Ascending aorta (tissue), 2 donors: ENCODE measurements at regions not wholly inside any gene's neighbourhood (a gene's known extent, or its start where the extent isn't known, plus 50 kb on each side); places are given as distances from the start of the nearest gene placed in this dataset.
A peak's percentile ranks its signal among the peaks of the same experiment; 100 is the strongest.

ENCODE experiments used
- DNase-seq, 2 donors: peaks; one replicate each; pipeline ENCODE4 v3.0.0-alpha.2; 2019; ENCODE audit warnings: low spot score in 2 of 2
- H3K27ac ChIP-seq, 2 donors: fragments of 200-600 bp; sonication (generic); one replicate each; pipeline ENCODE4 v1.5.1; 2016 to 2017; ENCODE audit warnings: mild to moderate bottlenecking in 1 of 2
- H3K27me3 ChIP-seq: fragments of 200-600 bp; sonication (generic); one replicate; pipeline ENCODE4 v1.5.1; 2017
- H3K36me3 ChIP-seq, 2 donors: fragments of 200-600 bp; sonication (generic); one replicate each; pipeline ENCODE4 v1.5.1; 2016
- H3K4me1 ChIP-seq, 2 donors: fragments of 200-600 bp; sonication (generic); one replicate each; pipeline ENCODE4 v1.5.1; 2016 to 2017; ENCODE audit warnings: mild to moderate bottlenecking in 1 of 2
- H3K4me3 ChIP-seq, 2 donors: fragments of 200-600 bp; sonication (generic); one replicate each; pipeline ENCODE4 v1.5.1; 2016 to 2017; ENCODE audit warnings: mild to moderate bottlenecking in 1 of 2
- H3K9me3 ChIP-seq, 2 donors: fragments of 200-600 bp; sonication (generic); one replicate each; pipeline ENCODE4 v1.5.1; 2016
- CTCF ChIP-seq, 3 experiments: fragments of 200-600 bp in 2 of 3; fragments of 450-650 bp in 1 of 3; sonication (generic) in 2 of 3; IDR thresholded peaks; one replicate each; pipeline ENCODE4 v1.5.1; 2016 to 2019; ENCODE audit warnings: antibody characterized with exemption in 3 of 3, mild to moderate bottlenecking in 1 of 3, moderate library complexity in 1 of 3
- intact Hi-C: fragments of 100-400 bp; cut with DNase I; formaldehyde crosslinking; loops from one replicate; pipeline ENCODE4 v1.15.1; 2023

GRCh38 chr6:105875974-105876640 lies 210.0 kb upstream of the PRDM1 start:
- Histone ChIP-seq H3K27me3 (no peaks in the 10 kb centered on the region), H3K36me3 (no peaks in the 10 kb centered on the region), H3K4me3 (no peak overlapping the region), H3K27ac (no peak overlapping the region), H3K9me3 (no peaks in the 10 kb centered on the region), H3K4me1 (no peaks in the 10 kb centered on the region)
- DNase-seq = no peak
- intact Hi-C loops = no loop called here
- TF ChIP-seq CTCF (IDR thresholded peaks at IDR 0.05) = no peak

GRCh38 chr6:105874835-105875626 lies 211.1 kb upstream of the PRDM1 start:
- intact Hi-C loops = no loop called here
- H3K4me3 ChIP-seq = no peak overlapping the region
- H3K36me3 ChIP-seq = no peaks in the 10 kb centered on the region
- no peaks in the 10 kb centered on the region for H3K27me3 ChIP-seq
- no peak for DNase-seq
- no peak overlapping the region for H3K27ac ChIP-seq
- TF ChIP-seq CTCF (IDR thresholded peaks at IDR 0.05) = no peak
- no peaks in the 10 kb centered on the region for H3K9me3 ChIP-seq
- H3K4me1 ChIP-seq = no peaks in the 10 kb centered on the region

GRCh38 chr6:105873799-105874198 lies 212.3 kb upstream of the PRDM1 start:
- no peaks in the 10 kb centered on the region for H3K36me3 ChIP-seq
- no peaks in the 10 kb centered on the region for H3K9me3 ChIP-seq
- H3K27me3 ChIP-seq = no peaks in the 10 kb centered on the region
- DNase-seq = no peak
- intact Hi-C loops = no loop called here
- no peaks in the 10 kb centered on the region for H3K4me1 ChIP-seq
- no peak overlapping the region for H3K27ac ChIP-seq
- TF ChIP-seq CTCF (IDR thresholded peaks at IDR 0.05) = no peak
- H3K4me3 ChIP-seq = no peak overlapping the region

GRCh38 chr6:105873211-105873704 lies 212.9 kb upstream of the PRDM1 start:
- Histone ChIP-seq H3K4me3 (no peak overlapping the region), H3K27ac (no peak overlapping the region), H3K36me3 (no peaks in the 10 kb centered on the region), H3K9me3 (no peaks in the 10 kb centered on the region), H3K4me1 (no peaks in the 10 kb centered on the region), H3K27me3 (no peaks in the 10 kb centered on the region)
- DNase-seq = no peak
- intact Hi-C loops = no loop called here
- TF ChIP-seq CTCF (IDR thresholded peaks at IDR 0.05) = no peak

GRCh38 chr6:105872249-105872648 lies 213.9 kb upstream of the PRDM1 start:
- Histone ChIP-seq H3K27ac (no peak overlapping the region), H3K27me3 (no peaks in the 10 kb centered on the region), H3K36me3 (no peaks in the 10 kb centered on the region), H3K4me3 (no peak overlapping the region), H3K9me3 (no peaks in the 10 kb centered on the region), H3K4me1 (no peaks in the 10 kb centered on the region)
- DNase-seq = peak in 1 of 2 donors; percentile 19
- TF ChIP-seq CTCF (IDR thresholded peaks at IDR 0.05) = no peak
- intact Hi-C loops = no loop called here
